MCF 10A (cell line): ENCODE measurements at regions not wholly inside any gene's neighbourhood (a gene's known extent, or its start where the extent isn't known, plus 50 kb on each side); places are given as distances from the start of the nearest gene placed in this dataset.

Experiments used
- BruUV-seq: library from RNA; stranded (reverse); fragments of 400-500 nt; replicated peaks from 2 replicates; lab custom pipeline; 2021; lab: Mats Ljungman, UMichigan
- CTCF ChIA-PET: fragments of 300-600 bp; sonication (Branson Sonifier 250); formaldehyde crosslinking; extraction: SDS; loops from one replicate; lab custom pipeline; 2021; ENCODE audit warnings: antibody characterized with exemption, inconsistent platforms; lab: Yijun Ruan, JAX
- POLR2A ChIA-PET: fragments of 300-600, 350-650 bp; sonication (Branson Sonifier 250); formaldehyde crosslinking; extraction: SDS; loops from one replicate; lab custom pipeline; 2020; ENCODE audit warnings: antibody characterized with exemption, inconsistent platforms; lab: Yijun Ruan, JAX
- DNase-seq: peaks from one replicate; pipeline ENCODE4 v3.0.0-alpha.2; 2018; ENCODE audit not compliant: unreplicated experiment
- H3K27ac Mint-ChIP-seq: one replicate; pipeline ENCODE4 v1.8.0; 2022; ENCODE audit warnings: mild to moderate bottlenecking, low read depth, mixed read lengths; ENCODE audit not compliant: unreplicated experiment
- H3K27me3 Mint-ChIP-seq: one replicate; pipeline ENCODE4 v1.8.0; 2022; ENCODE audit warnings: mixed read lengths; ENCODE audit not compliant: insufficient read depth, unreplicated experiment
- H3K36me3 Mint-ChIP-seq: one replicate; pipeline ENCODE4 v1.8.0; 2022; ENCODE audit warnings: mild to moderate bottlenecking, moderate library complexity, mixed read lengths; ENCODE audit not compliant: insufficient read depth, unreplicated experiment
- H3K4me1 Mint-ChIP-seq: one replicate; pipeline ENCODE4 v1.8.0; 2022; ENCODE audit warnings: mixed read lengths; ENCODE audit not compliant: insufficient read depth, unreplicated experiment
- H3K4me3 Mint-ChIP-seq: one replicate; pipeline ENCODE4 v1.8.0; 2022; ENCODE audit warnings: mild to moderate bottlenecking, moderate library complexity, mixed read lengths; ENCODE audit not compliant: unreplicated experiment
- H3K9me3 Mint-ChIP-seq: one replicate; pipeline ENCODE4 v1.8.0; 2022; ENCODE audit warnings: mixed read lengths; ENCODE audit not compliant: unreplicated experiment
- intact Hi-C: fragments of 100-400 bp; cut with micrococcal nuclease; formaldehyde crosslinking; loops from 2 replicates; pipeline ENCODE4 v1.14.1; 2022
- TF ChIP-seq, protein P1 (sequence below): fragments of 200-600 bp; IDR thresholded peaks from one replicate; pipeline ENCODE4 v1.8.0; 2022; ENCODE audit warnings: antibody characterized with exemption, mild to moderate bottlenecking; ENCODE audit not compliant: unreplicated experiment

DNA sequence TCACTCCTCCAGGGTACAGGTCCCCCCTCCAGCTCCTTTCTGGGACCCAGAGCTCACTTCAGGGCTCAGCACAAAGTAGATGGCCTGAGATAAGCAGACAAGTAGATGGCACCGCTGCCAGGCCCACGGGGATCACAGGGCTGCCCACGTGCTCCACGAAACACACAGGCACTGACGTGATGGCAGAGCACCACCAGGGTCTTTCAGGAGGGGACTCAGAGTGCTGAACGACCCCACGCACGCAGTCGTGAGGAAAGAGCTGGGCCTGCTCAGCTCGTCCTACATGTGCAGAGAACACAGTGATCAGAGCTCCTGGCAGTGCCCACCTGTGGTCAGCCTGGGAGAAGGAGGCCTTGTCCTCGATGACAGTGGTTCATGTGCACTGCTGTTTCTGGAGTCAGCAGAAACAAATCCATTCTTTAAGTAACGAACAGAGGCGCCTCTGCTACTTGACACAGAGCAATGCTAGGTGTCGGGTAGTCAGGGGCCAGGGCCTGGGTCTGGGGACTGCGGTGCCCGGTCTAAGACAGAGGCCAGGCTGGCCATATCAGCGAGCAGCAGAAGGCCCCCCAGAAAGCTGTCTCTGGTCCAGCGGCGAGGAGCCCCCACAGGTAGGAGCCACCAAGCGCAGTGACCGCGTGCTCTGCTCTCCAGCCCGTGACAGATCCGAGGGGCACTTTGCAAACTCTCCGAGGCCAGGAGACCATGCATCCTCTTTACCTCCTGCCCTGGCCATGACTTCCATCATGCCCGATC lies 129.8 kb upstream of the FAM20C start:
- intact Hi-C loops: no loop called here
- H3K4me3 Mint-ChIP-seq: no peak overlapping the region
- H3K36me3 Mint-ChIP-seq: no peaks in the 10 kb centered on the region
- ChIA-PET POLR2A (no interaction called here), CTCF (interaction anchor here (0.6 to 1.1 kb wide), 3 partner anchors 18 to 203 kb away, joined by 3 to 4 read pairs (median 3); no protein-coding TSS in a partner anchor)
- no peak for DNase-seq
- no peak overlapping the region for H3K27ac Mint-ChIP-seq
- no peaks in the 10 kb centered on the region for H3K4me1 Mint-ChIP-seq
- BruUV-seq: no TSS peak
- TF ChIP-seq, protein P1, sequence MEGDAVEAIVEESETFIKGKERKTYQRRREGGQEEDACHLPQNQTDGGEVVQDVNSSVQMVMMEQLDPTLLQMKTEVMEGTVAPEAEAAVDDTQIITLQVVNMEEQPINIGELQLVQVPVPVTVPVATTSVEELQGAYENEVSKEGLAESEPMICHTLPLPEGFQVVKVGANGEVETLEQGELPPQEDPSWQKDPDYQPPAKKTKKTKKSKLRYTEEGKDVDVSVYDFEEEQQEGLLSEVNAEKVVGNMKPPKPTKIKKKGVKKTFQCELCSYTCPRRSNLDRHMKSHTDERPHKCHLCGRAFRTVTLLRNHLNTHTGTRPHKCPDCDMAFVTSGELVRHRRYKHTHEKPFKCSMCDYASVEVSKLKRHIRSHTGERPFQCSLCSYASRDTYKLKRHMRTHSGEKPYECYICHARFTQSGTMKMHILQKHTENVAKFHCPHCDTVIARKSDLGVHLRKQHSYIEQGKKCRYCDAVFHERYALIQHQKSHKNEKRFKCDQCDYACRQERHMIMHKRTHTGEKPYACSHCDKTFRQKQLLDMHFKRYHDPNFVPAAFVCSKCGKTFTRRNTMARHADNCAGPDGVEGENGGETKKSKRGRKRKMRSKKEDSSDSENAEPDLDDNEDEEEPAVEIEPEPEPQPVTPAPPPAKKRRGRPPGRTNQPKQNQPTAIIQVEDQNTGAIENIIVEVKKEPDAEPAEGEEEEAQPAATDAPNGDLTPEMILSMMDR: no peak
- no peaks in the 10 kb centered on the region for H3K9me3 Mint-ChIP-seq
- no peaks in the 10 kb centered on the region for H3K27me3 Mint-ChIP-seq

DNA sequence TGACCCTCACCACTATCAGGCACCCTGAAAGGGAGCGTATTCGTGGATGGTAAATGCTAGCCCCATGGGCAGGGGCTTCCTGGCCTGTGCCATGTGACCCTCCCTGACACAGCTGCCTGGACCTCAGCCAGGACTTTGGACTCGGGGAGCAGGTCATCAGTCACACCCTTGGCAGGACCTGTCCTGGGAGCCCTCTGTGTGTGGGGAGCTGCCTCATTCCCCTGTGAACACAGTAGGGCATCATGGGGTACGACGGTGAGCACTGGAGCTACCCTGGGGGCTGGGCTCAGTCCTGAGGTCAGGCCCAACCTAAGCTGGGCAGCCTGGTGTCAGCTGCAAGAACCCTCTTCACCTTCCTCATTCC lies 129.3 kb upstream of the FAM20C start:
- CTCF ChIA-PET: interaction anchor here (0.9 to 1.4 kb wide), 4 partner anchors 126 to 204 kb away, joined by 3 to 9 read pairs (median 4); no protein-coding TSS in a partner anchor
- no peaks in the 10 kb centered on the region for H3K9me3 Mint-ChIP-seq
- intact Hi-C loops: no loop called here
- no TSS peak for BruUV-seq
- H3K4me3 Mint-ChIP-seq: no peak overlapping the region
- POLR2A ChIA-PET: no interaction called here
- no peak overlapping the region for H3K27ac Mint-ChIP-seq
- no peaks in the 10 kb centered on the region for H3K27me3 Mint-ChIP-seq
- DNase-seq: no peak
- TF ChIP-seq, protein P1: no peak
- no peaks in the 10 kb centered on the region for H3K4me1 Mint-ChIP-seq
- H3K36me3 Mint-ChIP-seq: no peaks in the 10 kb centered on the region

DNA sequence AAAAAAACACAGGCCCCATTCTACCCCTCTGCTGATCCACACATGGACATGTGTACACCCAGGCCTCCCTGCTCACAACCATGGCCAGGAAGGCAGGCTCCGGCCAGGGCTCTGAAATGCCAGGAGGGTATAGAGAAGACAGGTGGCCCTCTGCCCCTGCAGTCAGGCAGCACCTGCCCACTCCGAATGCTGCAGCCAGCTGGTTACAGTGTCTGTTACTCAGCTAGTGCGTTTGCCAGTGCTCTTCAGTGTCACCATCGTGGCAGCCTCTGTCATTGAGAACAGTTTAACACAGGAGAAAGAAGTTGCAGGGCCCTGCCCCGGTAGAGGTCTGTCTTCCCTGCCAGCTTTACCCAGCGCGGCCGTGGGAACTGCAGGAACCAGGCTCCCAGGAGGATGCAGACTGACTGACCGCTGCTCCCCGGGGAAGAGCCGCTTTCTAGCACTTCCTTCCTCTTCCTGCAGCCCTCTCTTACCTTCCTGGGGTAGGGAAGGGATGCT lies 128.8 kb upstream of the FAM20C start:
- ChIA-PET POLR2A (interaction anchor here (1.5 kb wide), 1 partner anchor 129 kb away, joined by 6 read pairs; the partner anchor contains the start of gene FAM20C), CTCF (interaction anchor here (0.9 to 1.4 kb wide), 4 partner anchors 126 to 204 kb away, joined by 3 to 9 read pairs (median 4); no protein-coding TSS in a partner anchor)
- Mint-ChIP-seq H3K36me3 (no peaks in the 10 kb centered on the region), H3K4me3 (no peak overlapping the region), H3K9me3 (no peaks in the 10 kb centered on the region), H3K27me3 (no peaks in the 10 kb centered on the region), H3K27ac (no peak overlapping the region), H3K4me1 (no peaks in the 10 kb centered on the region)
- TF ChIP-seq, protein P1: no peak
- intact Hi-C loops: loop anchor here (1.0 kb wide), 1 partner anchor 204 kb away; no protein-coding TSS in a partner anchor
- no TSS peak for BruUV-seq
- DNase-seq: no peak

DNA sequence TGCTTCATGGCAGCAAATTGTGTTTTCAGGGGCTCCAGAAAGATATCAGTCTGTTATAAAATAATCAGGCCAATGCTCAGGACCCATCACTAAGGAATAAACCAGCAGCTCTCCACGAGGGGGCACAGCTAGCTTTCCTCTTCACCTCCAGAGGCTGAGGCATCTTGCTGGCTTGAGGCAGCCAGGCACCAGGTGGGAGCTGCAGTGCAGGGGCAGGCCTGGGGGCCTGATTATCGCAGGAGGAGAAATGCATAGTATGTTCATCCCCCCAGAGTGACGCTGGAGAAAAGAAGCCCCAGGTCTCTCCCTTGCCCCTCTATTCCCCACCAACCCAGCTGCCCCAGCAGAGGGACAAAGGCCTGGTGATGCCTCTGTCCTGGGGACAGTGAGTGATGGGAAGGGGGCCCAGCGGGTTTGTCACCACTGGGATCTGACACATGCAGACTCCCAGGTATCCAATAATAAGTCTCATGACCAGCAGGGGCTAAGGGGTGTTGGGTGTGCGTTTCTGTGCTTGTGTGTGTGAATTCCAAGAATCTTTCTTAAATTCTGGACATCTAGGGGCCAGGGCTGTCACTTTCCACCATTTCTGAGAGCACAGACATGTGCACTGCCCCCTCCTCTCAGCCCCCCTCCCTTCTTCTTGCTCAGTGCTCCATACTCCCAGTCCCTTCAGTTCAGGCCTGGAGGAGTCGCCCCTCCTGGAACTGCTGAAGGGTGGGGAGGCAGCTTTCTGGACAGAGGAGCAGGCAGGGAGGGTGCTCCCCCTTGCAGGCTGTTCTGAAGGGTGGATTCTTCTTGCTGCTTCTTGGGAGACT lies 128.1 kb upstream of the FAM20C start:
- DNase-seq: peak; percentile 80
- intact Hi-C loops: loop anchor here (1.0 kb wide), 1 partner anchor 203 kb away; no protein-coding TSS in a partner anchor
- no TSS peak for BruUV-seq

More for the DNA sequence above, 128.1 kb upstream of the FAM20C start:
- Mint-ChIP-seq H3K9me3 (no peaks in the 10 kb centered on the region), H3K27me3 (no peaks in the 10 kb centered on the region), H3K27ac (no peak overlapping the region), H3K4me3 (no peak overlapping the region), H3K4me1 (no peaks in the 10 kb centered on the region), H3K36me3 (no peaks in the 10 kb centered on the region)
- TF ChIP-seq, protein P1: peak; percentile 56
- ChIA-PET POLR2A (interaction anchor here (0.7 to 1.5 kb wide), 2 partner anchors 18 to 128 kb away, joined by 3 to 6 read pairs; partner anchors contain the start of gene FAM20C), CTCF (interaction anchor here (0.6 to 1.4 kb wide), 4 partner anchors 19 to 212 kb away, joined by 3 to 9 read pairs (median 4); no protein-coding TSS in a partner anchor)
